ENCODE measurements at regions not wholly inside any gene's neighbourhood (a gene's known extent, or its start where the extent isn't known, plus 50 kb on each side); places are given as distances from the start of the nearest gene placed in this dataset.

DNA sequence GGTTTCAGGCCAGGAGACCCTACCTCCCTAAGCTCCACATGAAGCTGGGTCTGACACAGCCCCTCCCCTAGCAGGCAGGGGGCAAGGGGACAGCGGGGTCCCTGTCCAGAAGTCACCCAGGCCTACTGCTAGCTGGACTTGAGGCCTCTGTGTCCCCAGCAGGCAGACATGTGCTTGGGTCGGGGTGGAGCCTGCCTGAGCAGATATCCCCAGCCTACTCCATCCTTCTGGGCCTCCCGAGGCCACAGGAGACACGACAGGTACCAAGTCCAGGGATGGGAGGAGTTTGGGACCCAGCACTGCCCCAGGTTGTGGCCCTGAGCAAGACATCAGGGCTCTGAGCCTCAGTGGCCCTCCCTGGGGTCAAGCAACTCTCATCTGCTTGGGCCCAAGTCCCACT, 105.2 kb upstream of the EIF5 start:
- TF ChIP-seq POLR2AphosphoS5 (IDR thresholded peaks at IDR 0.05; ENCODE audit: borderline replicate concordance, low read depth, low read length): no peak
- no peak for TF ChIP-seq EZH2 (IDR thresholded peaks at IDR 0.05)
- TF ChIP-seq FOXP2 (optimal IDR thresholded peaks at IDR 0.05; ENCODE audit: control extremely low read depth, extremely low read length, insufficient read depth): no peak

Data from SK-N-MC (cell line).